ENCODE measurements at regions not wholly inside any gene's neighbourhood (a gene's known extent, or its start where the extent isn't known, plus 50 kb on each side); places are given as distances from the start of the nearest gene placed in this dataset.

DNA sequence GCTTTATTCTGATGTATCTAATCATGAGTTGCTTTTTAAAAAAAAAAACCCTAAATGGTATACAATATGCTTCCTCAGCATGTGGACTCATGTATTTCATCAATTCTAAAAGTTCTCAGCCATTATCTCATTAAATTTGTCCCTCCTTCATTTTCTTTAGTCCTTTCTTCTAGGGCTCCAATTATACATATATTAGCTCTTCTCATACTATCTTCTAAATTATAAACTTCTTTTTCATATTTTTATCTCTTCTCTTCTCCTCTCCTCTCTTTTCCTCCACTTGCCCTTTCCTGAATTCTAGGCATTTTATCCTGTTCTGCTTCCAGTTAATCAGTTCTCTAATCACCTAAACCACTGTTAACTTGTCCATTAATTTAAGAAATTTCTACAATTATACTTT is 55.0 kb upstream of the IL33 start:
- TF ChIP-seq, protein P1, sequence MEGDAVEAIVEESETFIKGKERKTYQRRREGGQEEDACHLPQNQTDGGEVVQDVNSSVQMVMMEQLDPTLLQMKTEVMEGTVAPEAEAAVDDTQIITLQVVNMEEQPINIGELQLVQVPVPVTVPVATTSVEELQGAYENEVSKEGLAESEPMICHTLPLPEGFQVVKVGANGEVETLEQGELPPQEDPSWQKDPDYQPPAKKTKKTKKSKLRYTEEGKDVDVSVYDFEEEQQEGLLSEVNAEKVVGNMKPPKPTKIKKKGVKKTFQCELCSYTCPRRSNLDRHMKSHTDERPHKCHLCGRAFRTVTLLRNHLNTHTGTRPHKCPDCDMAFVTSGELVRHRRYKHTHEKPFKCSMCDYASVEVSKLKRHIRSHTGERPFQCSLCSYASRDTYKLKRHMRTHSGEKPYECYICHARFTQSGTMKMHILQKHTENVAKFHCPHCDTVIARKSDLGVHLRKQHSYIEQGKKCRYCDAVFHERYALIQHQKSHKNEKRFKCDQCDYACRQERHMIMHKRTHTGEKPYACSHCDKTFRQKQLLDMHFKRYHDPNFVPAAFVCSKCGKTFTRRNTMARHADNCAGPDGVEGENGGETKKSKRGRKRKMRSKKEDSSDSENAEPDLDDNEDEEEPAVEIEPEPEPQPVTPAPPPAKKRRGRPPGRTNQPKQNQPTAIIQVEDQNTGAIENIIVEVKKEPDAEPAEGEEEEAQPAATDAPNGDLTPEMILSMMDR (optimal IDR thresholded peaks at IDR 0.05 in 1 of 3, IDR thresholded peaks at IDR 0.05 in 1 of 3, conservative IDR thresholded peaks at IDR 0.05 in 1 of 3; ENCODE audit: extremely low read depth in 1 of 3, insufficient read depth in 2 of 3, low read length in 3 of 3) = no peak
- TF ChIP-seq EZH2 (IDR thresholded peaks at IDR 0.05; ENCODE audit: low read length) = no peak
